CD4-positive, alpha-beta memory T cell (primary cell): ENCODE measurements at regions not wholly inside any gene's neighbourhood (a gene's known extent, or its start where the extent isn't known, plus 50 kb on each side); places are given as distances from the start of the nearest gene placed in this dataset.

ENCODE experiments used
- CTCF ChIA-PET: fragments of 350-600 bp; sonication (Branson Sonifier 250); formaldehyde crosslinking; loops from one replicate; lab custom pipeline; 2021; ENCODE audit warnings: inconsistent platforms; ENCODE audit not compliant: partially characterized antibody; lab: Charles Lee
- POLR2A ChIA-PET: fragments of 350-600 bp; sonication (Branson Sonifier 250); formaldehyde crosslinking; loops from one replicate; lab custom pipeline; 2021; ENCODE audit not compliant: partially characterized antibody; lab: Charles Lee
- DNase-seq, 5 donors: peaks; one replicate each; pipeline versions ENCODE4 v3.0.0 to v3.0.0-alpha.2; 2020 to 2022; ENCODE audit warnings: mixed read lengths in 1 of 5
- H3K27ac ChIP-seq: one replicate; pipeline ENCODE4 v1.7.0; 2013; ENCODE audit warnings: low read depth, low read length
- H3K27me3 ChIP-seq: 2 replicates; pipeline ENCODE4 v1.7.0; 2013; ENCODE audit warnings: mild to moderate bottlenecking, low read length, moderate library complexity; ENCODE audit not compliant: insufficient read depth
- H3K36me3 ChIP-seq: 2 replicates; pipeline ENCODE4 v1.7.0; 2013; ENCODE audit warnings: mild to moderate bottlenecking, low read length, moderate library complexity; ENCODE audit not compliant: insufficient read depth
- H3K4me1 ChIP-seq: 2 replicates; pipeline ENCODE4 v1.7.0; 2013; ENCODE audit warnings: mild to moderate bottlenecking, low read length, moderate library complexity; ENCODE audit not compliant: insufficient read depth
- H3K4me3 ChIP-seq, 2 donors: one replicate each; pipeline ENCODE4 v1.7.0; 2013; ENCODE audit warnings: low read length in 2 of 2, mild to moderate bottlenecking in 1 of 2
- H3K9me3 ChIP-seq, 2 donors: one replicate each; pipeline ENCODE4 v1.7.0; 2013; ENCODE audit warnings: low read length in 2 of 2, control low read depth in 1 of 2; ENCODE audit not compliant: control insufficient read depth in 1 of 2
- H3K27ac Mint-ChIP-seq, 7 donors: one replicate each; pipeline ENCODE4 v1.8.0; 2020 to 2021; ENCODE audit warnings: mixed read lengths in 7 of 7, mild to moderate bottlenecking in 6 of 7, inconsistent platforms in 3 of 7, moderate library complexity in 3 of 7
- H3K27me3 Mint-ChIP-seq, 2 donors: one replicate each; pipeline ENCODE4 v1.8.0; 2020 to 2021; ENCODE audit warnings: mixed read lengths in 2 of 2
- H3K36me3 Mint-ChIP-seq, 2 donors: one replicate each; pipeline ENCODE4 v1.8.0; 2020 to 2021; ENCODE audit warnings: mixed read lengths in 2 of 2, inconsistent platforms in 1 of 2, mild to moderate bottlenecking in 1 of 2
- H3K4me1 Mint-ChIP-seq, 4 donors: one replicate each; pipeline ENCODE4 v1.8.0; 2020 to 2021; ENCODE audit warnings: mixed read lengths in 4 of 4, mild to moderate bottlenecking in 1 of 4
- H3K4me3 Mint-ChIP-seq, 8 donors: one replicate each; pipeline ENCODE4 v1.8.0; 2020 to 2021; ENCODE audit warnings: mixed read lengths in 8 of 8, mild to moderate bottlenecking in 7 of 8, moderate library complexity in 6 of 8, inconsistent platforms in 3 of 8
- H3K9me3 Mint-ChIP-seq, 8 donors: one replicate each; pipeline ENCODE4 v1.8.0; 2020 to 2021; ENCODE audit warnings: mixed read lengths in 8 of 8, mild to moderate bottlenecking in 5 of 8, inconsistent platforms in 3 of 8, moderate library complexity in 1 of 8
- intact Hi-C: fragments of 100-400 bp; cut with micrococcal nuclease; formaldehyde crosslinking; loops from one replicate; pipeline ENCODE4 v1.15.1; 2023

DNA sequence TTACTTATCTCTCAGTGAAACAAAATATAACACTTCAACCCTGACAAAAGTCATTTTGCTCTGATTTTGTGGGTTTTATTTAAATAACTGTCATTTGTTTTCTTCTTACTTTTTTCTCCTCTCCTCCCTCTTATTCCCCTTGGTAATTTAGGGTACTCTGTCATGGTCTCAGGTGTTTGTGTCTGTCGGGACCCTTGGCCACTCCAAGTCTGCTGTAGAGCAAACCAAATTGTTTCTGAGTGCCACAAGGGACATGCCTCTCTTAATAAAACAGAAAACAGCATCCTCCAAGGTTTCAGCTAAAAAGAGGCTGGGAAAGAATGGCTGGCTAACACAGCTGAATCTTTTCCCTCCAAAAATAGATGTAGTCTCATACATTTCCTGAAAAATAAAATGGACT is 573.1 kb upstream of the KLF12 start:
- POLR2A ChIA-PET, result no interaction called here
- H3K4me3 Mint-ChIP-seq, result no peak overlapping the region
- H3K9me3 ChIP-seq, result no peaks in the 10 kb centered on the region
- H3K36me3 Mint-ChIP-seq, result no peaks in the 10 kb centered on the region
- peaks cover 0 to 2% (median 0%) of the 10 kb centered on the region in 8 donors for H3K9me3 Mint-ChIP-seq
- intact Hi-C loops, result no loop called here
- no peak overlapping the region for H3K27ac ChIP-seq
- H3K4me3 ChIP-seq, result no peak overlapping the region
- no peak for DNase-seq
- CTCF ChIA-PET, result no interaction called here
- peaks cover 0 to 3% (median 0%) of the 10 kb centered on the region in 4 donors for H3K4me1 Mint-ChIP-seq
- H3K27me3 ChIP-seq, result no peaks in the 10 kb centered on the region
- no peaks in the 10 kb centered on the region for H3K4me1 ChIP-seq
- H3K36me3 ChIP-seq, result no peaks in the 10 kb centered on the region
- peaks cover 0 to 3% of the 10 kb centered on the region in 2 donors for H3K27me3 Mint-ChIP-seq
- H3K27ac Mint-ChIP-seq, result no peak overlapping the region

DNA sequence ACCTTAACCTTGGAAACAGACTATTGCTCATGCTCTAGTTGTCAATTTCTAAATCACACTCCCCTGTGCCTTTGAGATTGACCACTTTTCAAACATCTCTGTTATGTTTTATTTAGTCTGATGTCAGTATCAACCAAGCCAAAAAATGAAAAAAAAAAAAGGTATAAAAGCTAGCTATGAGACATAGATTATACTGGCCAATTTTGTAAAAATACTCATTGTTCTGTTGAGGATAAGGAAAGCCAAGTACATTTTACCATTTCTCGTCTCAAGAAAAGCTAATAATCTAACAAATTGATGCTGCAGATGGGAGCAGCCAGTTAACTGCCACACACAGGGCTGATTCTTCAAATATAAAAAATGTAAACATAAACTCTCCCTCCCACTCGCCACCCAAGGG is 572.6 kb upstream of the KLF12 start:
- Mint-ChIP-seq H3K27ac (no peak overlapping the region), H3K9me3 (peaks cover 0 to 2% (median 0%) of the 10 kb centered on the region in 8 donors), H3K36me3 (no peaks in the 10 kb centered on the region), H3K4me3 (no peak overlapping the region), H3K27me3 (peaks cover 0 to 3% of the 10 kb centered on the region in 2 donors), H3K4me1 (peaks cover 0 to 3% (median 0%) of the 10 kb centered on the region in 4 donors)
- H3K27me3 ChIP-seq, result no peaks in the 10 kb centered on the region
- no peaks in the 10 kb centered on the region for H3K36me3 ChIP-seq
- no peak overlapping the region for H3K27ac ChIP-seq
- DNase-seq, result no peak
- H3K4me3 ChIP-seq, result no peak overlapping the region
- no peaks in the 10 kb centered on the region for H3K4me1 ChIP-seq
- intact Hi-C loops, result no loop called here
- no peaks in the 10 kb centered on the region for H3K9me3 ChIP-seq
- ChIA-PET CTCF (no interaction called here), POLR2A (no interaction called here)

DNA sequence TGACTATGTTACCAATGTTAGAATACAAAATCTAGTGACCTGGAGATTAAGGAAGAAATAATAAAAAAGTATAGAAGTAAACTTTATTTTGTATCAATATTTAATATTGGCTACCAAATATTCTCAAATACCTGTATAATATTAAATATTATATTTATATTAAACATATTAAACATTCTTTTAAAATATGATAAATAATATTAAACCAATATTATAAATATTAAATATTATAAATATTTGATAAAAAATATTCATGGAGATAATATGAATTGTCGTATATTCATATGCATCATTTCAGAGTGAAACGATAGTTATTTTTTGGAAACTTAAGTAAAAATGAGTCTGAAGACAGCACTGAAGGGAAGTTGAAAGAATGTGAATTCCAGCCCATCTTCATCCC is 571.2 kb upstream of the KLF12 start:
- POLR2A ChIA-PET, result no interaction called here
- Mint-ChIP-seq H3K9me3 (peaks cover 0 to 2% (median 0%) of the 10 kb centered on the region in 8 donors), H3K36me3 (no peaks in the 10 kb centered on the region), H3K27ac (no peak overlapping the region), H3K4me1 (peaks cover 0 to 3% (median 0%) of the 10 kb centered on the region in 4 donors), H3K27me3 (peaks cover 0 to 3% of the 10 kb centered on the region in 2 donors), H3K4me3 (no peak overlapping the region)
- Histone ChIP-seq H3K4me3 (no peak overlapping the region), H3K4me1 (no peaks in the 10 kb centered on the region), H3K36me3 (no peaks in the 10 kb centered on the region), H3K27me3 (no peaks in the 10 kb centered on the region), H3K27ac (no peak overlapping the region), H3K9me3 (no peaks in the 10 kb centered on the region)
- no peak for DNase-seq
- intact Hi-C loops, result no loop called here
- CTCF ChIA-PET, result no interaction called here

DNA sequence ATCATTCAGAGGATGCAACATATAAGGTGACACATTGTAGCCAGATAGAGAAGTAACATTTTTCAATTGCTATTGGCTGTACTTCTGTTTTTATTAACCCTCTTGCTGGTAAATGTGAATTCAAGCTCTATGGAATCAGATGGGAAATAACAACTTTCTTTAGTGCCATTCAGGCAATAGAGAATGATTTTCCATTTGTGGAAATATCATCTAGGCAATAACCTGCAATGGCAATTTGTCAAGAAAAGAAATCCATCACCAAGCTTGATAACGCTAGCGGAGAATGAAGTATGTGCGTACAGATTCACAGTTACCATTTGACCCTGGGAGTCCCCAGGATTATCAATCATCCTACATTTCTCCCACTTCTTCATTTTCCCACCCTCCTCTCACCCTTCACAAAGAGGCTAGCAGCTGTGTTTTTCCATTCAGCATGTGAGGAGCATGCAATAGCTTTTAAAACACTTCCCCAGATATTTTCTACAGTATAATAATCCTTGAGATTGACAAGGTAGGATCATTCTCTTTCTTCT is 569.7 kb upstream of the KLF12 start:
- Histone ChIP-seq H3K27ac (no peak overlapping the region), H3K9me3 (no peaks in the 10 kb centered on the region), H3K4me3 (no peak overlapping the region), H3K4me1 (no peaks in the 10 kb centered on the region), H3K27me3 (no peaks in the 10 kb centered on the region), H3K36me3 (no peaks in the 10 kb centered on the region)
- Mint-ChIP-seq H3K4me1 (no peaks in the 10 kb centered on the region), H3K36me3 (no peaks in the 10 kb centered on the region), H3K27me3 (peaks cover 0 to 3% of the 10 kb centered on the region in 2 donors), H3K27ac (no peak overlapping the region), H3K4me3 (no peak overlapping the region), H3K9me3 (peaks cover 0 to 5% (median 1%) of the 10 kb centered on the region in 8 donors)
- ChIA-PET POLR2A (no interaction called here), CTCF (no interaction called here)
- DNase-seq, result no peak
- intact Hi-C loops, result no loop called here

DNA sequence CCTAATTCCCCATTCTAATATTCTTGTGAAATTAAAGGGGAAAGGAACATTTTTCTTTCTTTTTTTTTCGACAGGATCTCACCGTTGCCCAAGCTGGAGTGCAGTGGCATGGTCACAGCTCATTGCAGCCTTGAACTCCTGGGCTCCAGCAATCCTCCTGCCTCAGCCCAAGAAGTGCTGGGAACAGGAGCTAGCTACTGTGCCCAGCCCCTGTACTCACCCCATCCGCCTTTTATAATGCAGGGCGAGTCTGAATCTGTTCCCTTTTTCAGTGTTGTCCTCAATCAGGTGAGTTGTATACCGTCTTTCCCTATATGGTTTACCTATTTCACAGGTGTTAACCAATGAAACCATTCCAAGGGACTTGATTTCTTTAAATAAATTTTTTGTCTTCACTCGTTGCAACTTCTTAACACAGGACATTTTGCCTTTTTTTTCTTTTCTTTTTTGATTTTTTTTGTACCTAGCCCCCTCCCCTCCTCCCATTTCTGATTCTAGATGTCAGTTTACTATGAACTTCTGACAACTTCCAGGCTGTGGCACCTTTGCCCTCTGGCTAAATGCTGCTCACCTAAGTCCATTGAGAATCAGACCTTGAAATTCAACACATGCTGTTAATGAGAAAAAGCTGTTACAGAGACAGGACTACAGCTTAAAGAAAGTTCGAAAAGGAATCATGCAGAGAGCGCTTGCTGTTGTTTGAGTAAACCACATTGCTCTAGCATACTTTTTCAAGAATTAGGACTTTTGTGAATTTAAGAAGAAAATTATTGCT is 562.1 kb upstream of the KLF12 start:
- DNase-seq, result no peak
- Histone ChIP-seq H3K36me3 (no peaks in the 10 kb centered on the region), H3K27ac (no peak overlapping the region), H3K27me3 (no peaks in the 10 kb centered on the region), H3K9me3 (no peaks in the 10 kb centered on the region), H3K4me1 (no peaks in the 10 kb centered on the region), H3K4me3 (no peak overlapping the region)
- intact Hi-C loops, result no loop called here
- ChIA-PET CTCF (no interaction called here), POLR2A (no interaction called here)
- no peak overlapping the region for H3K4me3 Mint-ChIP-seq
- peaks cover 0 to 7% (median 0%) of the 10 kb centered on the region in 8 donors for H3K9me3 Mint-ChIP-seq
- no peaks in the 10 kb centered on the region for H3K4me1 Mint-ChIP-seq
- no peaks in the 10 kb centered on the region for H3K36me3 Mint-ChIP-seq
- peaks cover 0 to 1% of the 10 kb centered on the region in 2 donors for H3K27me3 Mint-ChIP-seq
- H3K27ac Mint-ChIP-seq, result no peak overlapping the region

DNA sequence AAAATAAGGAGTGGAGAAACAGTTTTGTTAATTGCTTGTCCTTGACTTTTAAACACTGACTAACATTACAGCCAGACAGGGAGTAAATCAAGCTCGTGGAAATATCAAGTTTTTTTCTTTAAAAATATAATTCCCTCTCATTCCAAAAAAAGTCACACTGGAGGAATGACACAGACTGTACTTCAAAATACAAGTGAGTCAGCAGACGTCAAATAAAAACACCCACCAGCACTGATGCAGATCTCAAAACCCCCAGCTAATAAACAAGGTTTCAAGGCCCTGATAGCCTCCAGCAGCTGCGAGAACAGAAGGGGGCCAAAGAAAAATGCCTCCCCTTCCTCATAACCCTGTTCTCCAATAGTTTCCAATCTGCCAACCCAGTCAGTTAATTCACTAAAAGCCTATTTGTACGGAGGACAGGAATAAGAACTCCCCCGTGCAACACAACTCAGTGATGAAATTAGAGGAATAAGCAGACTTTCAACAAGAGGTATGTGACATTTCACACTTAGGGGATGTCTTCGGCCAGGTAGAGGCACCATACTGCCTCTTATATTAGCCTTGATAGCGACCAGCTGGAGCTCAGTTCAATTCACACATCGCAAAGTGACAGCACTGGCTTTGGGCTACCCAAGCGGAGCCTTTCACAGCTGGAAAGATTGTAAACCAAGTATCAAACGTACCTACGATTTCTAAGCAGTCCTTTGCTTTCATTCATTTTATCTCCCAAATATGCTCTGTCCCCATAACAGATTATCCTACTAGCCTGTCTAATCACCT is 561.0 kb upstream of the KLF12 start:
- DNase-seq, result no peak
- Mint-ChIP-seq H3K36me3 (no peaks in the 10 kb centered on the region), H3K4me1 (no peaks in the 10 kb centered on the region), H3K9me3 (peaks cover 0 to 7% (median 0%) of the 10 kb centered on the region in 8 donors), H3K27me3 (peaks cover 1 to 5% of the 10 kb centered on the region in 2 donors), H3K27ac (no peak overlapping the region), H3K4me3 (no peak overlapping the region)
- intact Hi-C loops, result no loop called here
- H3K36me3 ChIP-seq, result no peaks in the 10 kb centered on the region
- no peaks in the 10 kb centered on the region for H3K9me3 ChIP-seq
- H3K27me3 ChIP-seq, result no peaks in the 10 kb centered on the region
- H3K4me1 ChIP-seq, result no peaks in the 10 kb centered on the region
- ChIA-PET POLR2A (no interaction called here), CTCF (no interaction called here)
- H3K27ac ChIP-seq, result no peak overlapping the region
- no peak overlapping the region for H3K4me3 ChIP-seq

DNA sequence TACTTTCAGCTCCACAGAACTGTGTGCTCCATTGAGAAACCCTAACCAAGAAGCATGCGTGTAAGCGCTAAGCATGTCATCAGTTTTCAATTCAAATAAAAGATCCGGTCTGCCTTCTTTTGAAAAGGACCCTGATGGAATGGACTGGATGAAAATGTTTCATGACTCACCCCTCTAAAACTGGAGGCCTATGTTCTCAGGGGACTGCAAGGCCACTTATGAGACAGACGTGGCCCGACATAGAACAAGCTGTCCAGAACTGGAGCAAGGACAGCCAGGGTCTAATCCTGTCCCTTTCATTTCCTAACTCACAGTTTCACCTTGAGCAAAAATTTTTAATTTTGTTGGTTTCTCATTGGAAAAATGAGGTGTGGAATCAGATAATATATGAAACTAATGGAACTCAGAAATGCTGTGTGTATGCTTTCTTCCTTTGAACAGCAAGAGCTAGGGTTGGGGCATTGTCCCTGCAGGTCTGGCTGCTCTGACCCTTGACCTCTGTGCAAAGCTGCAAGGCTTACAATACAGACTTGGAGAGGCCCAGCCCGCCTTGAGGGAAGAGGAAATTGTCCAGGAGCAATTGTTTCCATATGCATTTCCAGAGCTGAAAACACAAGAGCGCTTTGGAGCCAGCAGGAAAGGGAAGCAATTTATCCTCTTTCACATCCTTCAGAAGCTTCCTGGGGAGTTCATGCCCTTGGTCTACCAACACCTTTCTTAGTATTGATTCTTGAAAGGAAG is 553.4 kb upstream of the KLF12 start:
- Histone ChIP-seq H3K27ac (no peak overlapping the region), H3K4me1 (no peaks in the 10 kb centered on the region), H3K27me3 (no peaks in the 10 kb centered on the region), H3K36me3 (no peaks in the 10 kb centered on the region), H3K9me3 (no peaks in the 10 kb centered on the region), H3K4me3 (no peak overlapping the region)
- Mint-ChIP-seq H3K4me3 (no peak overlapping the region), H3K27ac (no peak overlapping the region), H3K36me3 (no peaks in the 10 kb centered on the region), H3K27me3 (peaks cover 1 to 5% of the 10 kb centered on the region in 2 donors), H3K4me1 (no peaks in the 10 kb centered on the region), H3K9me3 (peaks cover 0 to 12% (median 6%) of the 10 kb centered on the region in 8 donors)
- no peak for DNase-seq
- ChIA-PET CTCF (no interaction called here), POLR2A (interaction anchor here (0.6 kb wide), 1 partner anchor 853 kb away, joined by 3 read pairs; no protein-coding TSS in a partner anchor)
- intact Hi-C loops, result no loop called here
